Stimulated activated CD8-positive, alpha-beta memory T cell treated with anti-CD3 and anti-CD28 coated beads, Interleukin-7, amount 100 ng/mL, for 48 hours (primary cell): ENCODE measurements at regions not wholly inside any gene's neighbourhood (a gene's known extent, or its start where the extent isn't known, plus 50 kb on each side); places are given as distances from the start of the nearest gene placed in this dataset.

Experiments used
- DNase-seq, 2 donors: peaks; one replicate each; pipeline ENCODE4 v3.0.0-alpha.2; 2020; ENCODE audit warnings: low read depth in 1 of 2; ENCODE audit errors: extremely low read depth in 1 of 2

DNA sequence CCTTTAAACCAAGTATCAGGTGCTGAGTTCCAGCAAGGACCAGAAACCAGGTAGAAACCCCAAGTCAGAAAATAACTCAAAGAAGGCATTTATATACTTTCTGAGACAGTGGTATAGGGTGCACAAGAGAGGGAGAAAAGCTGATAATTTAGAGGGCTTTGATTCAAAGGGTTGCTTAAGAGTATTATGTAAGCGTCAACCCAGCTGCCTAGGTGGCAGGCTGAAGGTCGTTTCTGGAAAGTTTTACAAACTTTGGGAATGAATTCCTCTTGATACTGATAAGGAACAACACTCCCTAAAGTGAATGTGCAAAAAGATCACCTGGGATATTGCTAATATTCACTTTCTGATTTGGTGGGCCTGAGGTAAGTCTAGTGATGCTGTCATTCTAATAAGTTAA, 800.7 kb downstream of the MAFB start:
- no peak for DNase-seq

DNA sequence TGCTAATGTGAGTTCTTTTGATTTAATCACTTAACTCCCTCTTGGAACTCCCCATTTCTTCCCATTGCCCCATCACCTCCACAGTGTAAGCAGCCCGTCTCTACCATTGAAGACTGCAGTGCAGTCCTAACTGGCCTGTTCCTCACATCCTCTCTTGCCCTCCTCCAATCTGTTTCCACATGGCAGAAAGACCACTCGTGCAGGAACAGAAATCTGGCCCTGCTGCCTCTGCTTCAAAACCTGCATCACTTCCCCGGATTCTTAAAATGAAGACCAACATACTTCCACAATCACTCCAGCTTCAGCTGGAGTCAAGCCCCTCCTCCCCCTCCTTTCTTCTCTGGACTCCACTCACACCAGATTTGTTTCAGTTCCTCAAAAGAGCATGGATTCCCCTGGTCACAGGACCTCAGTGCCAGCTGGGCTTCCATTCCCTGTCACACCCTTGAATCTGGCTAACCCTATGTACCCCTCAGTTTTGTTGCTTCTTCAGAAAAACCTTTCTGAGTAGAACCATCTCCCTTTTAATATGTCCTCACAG, 802.3 kb downstream of the MAFB start:
- DNase-seq, result no peak

DNA sequence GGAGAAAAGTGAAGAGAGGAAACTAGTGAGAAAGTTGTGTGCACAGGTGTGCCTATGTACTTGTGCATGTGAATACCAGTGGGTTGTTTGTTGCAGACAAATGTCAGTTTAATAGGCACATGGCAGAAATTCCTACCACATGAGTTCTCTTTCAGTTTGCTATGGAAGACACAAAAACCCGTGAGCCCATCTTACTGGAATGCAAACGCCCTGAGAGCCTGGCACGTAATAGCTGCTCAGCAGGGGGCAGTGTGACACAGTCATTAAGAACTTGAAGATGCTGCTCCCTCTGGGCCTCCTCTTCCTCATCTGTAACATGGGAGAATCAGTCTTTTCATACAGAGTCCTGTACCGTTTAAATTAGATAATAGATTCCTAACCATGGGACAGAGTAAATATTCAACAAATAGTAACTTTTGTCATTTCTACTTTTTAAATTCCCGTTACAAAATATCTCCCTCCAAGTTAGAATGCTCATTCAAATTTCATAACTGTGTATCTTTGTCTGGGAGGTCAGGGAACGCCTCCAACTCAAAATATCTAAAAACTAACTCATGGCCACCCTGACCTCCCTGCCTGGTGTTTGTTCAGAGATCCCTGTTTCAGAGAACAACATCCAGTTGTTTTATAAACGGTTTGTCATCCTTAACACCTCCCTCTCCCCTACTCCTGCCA, 802.9 kb downstream of the MAFB start:
- no peak for DNase-seq

DNA sequence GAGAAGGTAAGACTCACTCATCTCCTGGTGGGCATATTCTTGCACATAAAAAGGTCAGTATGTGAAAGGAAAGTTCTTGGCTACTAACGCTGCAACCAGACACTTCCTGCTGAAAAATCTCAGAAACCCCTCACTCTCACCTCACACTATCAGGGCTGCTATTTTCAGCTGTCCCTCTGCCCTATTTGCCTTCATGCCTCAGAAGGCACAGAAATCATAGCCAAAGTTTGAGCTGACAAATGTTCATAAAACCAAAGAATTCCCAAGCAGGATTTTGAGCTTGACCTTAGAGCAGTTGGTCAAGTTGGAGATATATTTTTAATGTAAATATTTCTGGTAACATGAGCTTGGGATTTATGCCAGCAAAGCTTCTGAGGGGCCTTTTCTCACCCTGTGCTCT, 806.2 kb downstream of the MAFB start:
- no peak for DNase-seq

DNA sequence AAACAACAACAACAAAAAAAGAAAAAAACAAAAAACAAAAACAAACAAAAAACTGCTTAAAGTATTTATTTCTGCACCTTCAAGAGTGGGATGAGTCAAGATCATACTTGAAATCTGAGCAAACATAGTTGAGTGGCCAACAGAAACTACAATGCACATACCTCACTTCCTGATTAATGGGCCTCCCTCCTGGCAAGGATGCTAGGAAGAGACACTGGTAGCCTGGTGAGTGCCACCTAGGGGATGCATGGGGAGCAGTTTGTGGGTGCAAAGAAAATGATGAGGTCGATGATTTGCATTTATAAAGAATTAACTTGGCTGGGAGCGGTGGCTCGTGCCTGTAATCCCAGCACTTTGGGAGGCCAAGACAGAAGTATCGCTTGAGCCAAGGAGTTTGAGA, 808.1 kb downstream of the MAFB start:
- no peak for DNase-seq

DNA sequence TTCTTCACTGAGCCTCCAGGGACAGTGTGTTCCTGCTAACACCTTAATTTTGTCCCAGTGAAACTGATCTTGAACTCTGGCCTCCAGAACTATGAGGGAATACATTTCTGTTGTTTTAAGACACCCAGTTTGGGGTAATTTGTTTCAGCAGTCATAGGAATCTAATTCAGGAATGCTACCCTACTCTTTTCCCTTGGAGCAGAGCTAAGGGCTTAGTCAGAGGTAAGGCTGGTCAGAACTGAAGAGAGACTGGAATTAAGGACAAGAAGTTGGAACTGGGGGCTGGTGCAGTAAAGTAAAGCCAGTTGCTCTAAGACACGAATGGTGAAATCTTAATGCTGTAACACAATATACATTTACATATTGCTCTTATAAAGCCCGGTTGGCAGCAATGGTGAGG, 809.7 kb downstream of the MAFB start:
- DNase-seq, result no peak

DNA sequence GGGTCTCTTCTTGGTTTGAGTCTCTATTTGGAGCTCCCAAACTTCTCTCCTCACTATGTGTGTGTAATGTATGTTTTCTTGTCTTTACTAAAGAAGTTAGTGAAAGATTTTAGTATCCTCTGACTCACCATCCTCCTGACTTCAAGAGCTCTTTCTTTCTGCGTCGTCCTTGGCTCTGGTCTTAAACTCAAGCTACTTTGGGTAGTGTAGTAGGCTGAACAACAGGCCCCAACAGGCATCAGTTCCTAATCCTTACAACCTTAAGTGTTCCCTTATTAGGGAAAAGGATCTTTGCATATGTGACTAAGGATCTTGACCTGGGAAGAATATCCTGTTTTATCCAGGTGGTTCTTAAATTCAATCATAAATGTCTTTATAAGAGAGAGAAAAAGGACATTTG, 810.2 kb downstream of the MAFB start:
- no peak for DNase-seq

DNA sequence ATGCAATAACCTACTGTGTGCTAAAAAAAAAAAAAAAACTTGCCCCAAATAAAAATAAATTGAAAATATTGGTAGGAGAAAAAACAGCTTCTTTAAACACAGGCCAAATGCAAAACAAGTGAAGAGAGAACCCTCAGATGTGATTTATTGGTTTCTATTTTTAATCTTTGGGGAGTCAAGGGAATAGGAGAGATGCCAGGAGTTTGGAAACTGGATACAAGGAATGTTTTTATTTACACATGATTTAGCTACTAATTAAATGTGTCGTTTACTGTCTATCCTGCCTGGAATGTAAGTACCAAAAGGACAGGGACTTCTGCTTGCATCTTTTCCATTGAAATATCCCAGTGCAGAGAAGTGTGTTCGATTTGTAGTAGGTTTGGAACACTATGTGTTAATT, 810.7 kb downstream of the MAFB start:
- no peak for DNase-seq

DNA sequence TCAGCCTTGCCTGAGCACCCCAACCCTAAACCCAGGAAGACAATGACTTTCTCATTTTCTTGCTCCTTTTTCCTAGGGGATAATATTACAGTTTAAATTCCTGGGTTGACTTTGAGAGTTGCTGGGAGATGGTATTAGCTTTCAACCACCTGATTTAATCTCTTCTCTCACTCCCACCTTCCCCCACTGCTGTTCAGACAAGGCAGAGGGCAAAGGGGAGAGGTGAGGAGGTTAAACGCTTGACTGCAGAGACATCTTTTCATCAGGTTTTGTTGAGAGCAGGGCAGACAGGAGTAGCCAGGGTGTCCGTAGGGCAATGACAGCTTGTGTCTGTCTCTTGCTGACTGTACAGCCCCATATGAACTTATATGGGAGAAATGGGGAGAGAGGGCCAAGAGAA, 811.2 kb downstream of the MAFB start:
- DNase-seq, result no peak

DNA sequence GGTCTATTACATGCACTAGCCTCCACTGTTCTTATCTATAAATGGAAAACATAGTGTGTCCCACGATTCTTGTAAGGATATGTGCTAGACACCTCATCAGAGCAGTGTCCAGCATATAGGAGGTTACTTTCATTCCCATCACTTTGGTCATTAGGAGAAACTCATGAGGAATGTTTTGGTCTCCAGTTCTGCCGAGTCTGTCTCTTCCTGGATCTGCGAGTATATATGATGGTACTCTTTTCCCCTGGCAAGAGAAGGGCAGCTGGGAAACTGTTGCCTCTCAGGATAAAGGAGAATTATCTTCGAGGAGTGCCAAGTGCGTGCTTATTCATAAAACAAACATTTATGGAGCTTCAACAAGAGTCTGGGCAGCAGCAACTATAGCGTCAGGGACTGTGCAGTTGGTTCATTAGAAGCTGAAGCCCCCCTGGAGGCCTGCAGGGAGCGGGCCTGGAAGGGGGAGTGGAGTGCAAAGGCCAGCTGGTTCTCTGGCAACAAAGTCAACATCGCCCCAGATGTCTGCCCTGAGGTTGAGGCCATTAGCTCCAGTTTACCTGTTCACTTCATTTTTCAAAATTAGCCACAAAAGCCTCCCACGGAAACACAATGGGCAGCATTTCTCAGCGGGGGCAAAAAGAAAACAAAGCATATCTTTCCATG, 811.9 kb downstream of the MAFB start:
- no peak for DNase-seq

DNA sequence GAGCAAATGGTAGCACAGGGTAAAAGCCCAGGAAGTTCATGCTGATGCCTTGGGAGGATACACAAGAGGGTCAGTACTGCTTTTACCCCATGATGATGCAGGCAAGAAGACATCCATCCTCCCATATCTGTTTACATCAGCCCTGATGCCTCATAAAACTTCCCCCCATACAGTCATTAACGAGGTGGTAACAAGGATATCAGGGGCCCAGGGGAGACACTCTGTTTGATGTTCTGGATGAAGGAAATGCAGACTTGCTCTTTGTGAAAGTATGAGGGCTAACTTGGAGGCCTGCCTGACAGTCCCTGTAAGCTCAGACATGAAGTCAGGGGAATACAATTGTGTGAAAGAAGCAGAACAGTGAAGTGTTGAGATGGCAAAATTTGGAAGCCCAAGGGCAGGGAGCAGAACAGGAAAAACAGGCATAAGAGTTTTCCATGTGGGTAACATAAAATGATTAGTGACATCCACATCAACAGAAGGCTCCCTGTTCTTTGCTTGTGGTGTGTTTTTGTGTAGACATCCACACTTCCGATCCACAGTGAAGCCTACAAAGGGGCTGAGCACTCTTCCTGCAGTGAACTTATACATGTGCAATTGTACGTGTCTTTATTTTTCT, 813.4 kb downstream of the MAFB start:
- no peak for DNase-seq

DNA sequence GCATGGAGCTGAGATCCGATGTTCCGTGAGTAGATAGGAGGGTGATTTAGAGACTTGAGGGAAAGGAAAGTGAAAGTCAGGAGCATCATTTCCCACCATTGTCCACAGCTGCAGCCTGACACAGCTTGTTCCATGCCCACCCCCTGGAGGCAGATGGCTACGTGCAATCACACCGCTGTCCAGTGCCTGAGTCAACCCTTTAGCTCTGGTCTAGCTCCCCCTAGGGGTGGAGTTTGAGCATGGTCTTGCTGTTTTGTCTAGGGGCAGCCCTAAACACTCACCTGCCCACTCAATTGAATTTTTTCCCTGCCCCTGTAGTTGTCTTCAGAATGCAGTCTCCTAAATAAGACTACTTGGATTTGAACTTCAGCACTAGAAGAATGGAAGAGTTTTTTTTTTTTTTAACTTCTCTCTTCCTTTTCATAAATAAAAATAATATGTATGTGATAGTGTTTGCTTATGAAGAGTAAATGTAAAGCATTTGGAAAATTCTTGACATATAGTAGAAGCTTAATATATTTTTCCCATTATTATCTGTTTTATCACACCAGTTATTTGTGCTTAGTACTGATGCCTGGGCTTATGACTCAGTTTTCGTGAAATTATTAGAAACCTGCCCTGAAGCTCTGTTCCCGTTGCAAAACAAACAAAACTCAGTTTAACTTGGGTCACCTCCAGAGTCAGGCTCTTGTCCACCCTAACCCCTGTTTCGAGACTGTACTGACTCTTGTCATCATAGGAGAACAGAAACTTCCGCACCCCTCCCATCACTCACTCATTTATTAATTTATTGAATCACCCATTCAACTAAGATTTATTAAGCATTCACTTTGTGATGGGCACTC, 814.8 kb downstream of the MAFB start:
- peak; percentile 11 to 27 for DNase-seq

DNA sequence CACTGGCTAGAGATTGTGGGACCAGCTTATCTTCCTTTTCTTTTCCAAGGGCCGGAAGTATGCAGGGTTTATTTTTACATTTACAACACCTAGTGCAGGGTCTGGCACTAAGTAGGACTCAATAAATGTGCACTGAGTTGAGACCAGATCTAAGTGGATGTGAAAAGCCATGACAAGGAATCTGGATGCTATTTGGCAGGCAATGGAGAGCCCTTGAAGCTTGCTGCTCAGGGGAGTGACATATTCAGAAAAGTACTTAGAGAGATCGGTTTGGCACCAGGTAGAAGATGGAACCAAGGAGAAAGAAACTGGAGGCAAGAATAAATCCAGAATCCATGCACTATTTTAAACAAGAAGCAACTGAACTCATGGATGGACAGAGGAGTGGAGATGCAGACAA, 815.8 kb downstream of the MAFB start:
- no peak for DNase-seq

DNA sequence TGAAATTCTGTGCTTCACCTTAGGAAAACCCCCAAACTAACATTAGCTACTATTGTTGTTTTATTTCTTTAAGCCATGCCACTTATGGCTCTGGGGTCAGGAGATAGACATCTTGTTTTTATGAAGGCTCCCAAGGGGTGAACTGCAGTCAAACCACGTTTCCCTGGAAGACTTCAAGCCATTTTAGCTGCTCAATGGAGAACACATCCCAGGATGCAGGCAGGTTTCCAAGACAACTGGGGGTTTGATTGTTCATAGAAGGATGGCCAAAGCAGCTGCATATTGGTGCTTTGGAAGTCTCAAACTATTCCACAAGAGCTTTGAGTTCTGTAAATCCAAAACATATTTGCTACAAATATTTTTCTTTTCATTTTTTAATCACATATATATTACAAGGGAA, 818.0 kb downstream of the MAFB start:
- no peak for DNase-seq

DNA sequence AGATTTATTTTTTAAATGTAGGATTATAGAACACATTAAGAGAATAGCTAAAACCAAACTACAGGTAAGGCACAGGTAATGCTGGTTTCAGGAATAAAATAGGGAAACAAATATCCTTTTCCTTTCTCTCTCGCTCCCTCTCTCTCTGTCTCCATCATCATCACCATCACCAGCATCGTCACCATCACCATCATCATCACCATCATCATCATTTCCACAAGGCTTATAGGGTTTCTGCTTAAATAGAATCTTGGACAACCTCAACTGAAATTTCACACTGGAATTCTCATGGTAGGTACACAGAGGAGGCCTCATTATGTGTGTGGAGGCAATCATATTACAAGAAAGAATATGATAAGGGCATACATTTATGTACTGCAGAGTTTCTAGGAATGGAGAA, 823.6 kb downstream of the MAFB start:
- no peak for DNase-seq

DNA sequence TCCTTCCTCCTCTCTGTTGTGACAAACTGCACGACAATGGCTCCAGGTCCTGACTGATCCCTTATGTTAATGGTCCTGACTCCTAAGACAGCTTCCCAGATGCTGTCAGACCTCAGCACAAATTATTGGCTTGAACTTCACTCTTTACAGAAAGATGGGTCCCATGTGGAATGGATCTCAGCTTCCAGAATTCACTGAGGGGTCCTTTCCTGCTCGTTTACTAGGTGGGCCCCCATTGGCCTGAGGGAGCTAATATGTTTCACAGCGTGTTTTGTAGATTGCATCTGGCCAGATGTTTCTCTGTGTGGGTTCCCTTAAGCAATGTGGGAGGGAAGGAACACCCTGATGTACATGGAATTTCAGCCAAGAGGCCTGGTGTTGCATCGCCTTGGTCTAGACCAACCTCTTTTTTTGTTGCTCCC, 826.6 kb downstream of the MAFB start:
- no peak for DNase-seq

DNA sequence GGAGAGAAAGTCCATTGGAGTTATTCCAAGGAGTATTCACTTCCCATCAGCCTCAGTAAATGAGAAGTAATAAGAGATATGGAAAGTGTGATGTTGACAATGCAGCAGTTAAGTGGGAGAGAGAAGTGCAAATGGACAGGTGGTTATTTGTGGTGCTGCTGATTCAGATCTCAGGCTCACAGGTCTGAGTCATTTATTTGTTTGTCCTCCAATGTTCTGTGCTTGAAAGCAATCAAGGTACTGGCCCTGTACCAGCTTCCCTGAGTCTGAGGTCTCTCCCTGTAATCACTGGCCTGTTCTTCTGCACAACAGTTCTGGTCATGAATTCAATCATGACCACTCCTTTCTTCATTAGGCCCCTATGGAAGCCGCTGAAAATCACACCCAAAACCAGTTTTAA, 827.7 kb downstream of the MAFB start:
- DNase-seq, result no peak

DNA sequence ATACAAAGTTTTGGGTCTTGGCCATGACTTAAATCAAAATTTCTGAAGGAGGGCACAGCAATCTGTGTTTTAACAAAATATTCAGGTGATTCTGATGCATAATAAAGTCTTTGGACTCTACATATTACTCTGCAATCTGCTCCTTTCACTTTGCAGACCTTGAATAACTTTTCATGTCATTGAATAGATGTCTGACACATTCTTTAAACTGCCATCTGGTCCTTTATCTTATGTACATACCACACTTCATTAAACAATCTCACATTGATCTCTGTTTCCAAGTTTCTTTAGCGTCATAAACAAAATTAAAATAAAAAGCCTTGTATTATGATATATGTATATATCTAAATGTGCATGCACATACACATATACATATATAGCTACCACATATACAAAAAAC, 831.2 kb downstream of the MAFB start:
- no peak for DNase-seq

DNA sequence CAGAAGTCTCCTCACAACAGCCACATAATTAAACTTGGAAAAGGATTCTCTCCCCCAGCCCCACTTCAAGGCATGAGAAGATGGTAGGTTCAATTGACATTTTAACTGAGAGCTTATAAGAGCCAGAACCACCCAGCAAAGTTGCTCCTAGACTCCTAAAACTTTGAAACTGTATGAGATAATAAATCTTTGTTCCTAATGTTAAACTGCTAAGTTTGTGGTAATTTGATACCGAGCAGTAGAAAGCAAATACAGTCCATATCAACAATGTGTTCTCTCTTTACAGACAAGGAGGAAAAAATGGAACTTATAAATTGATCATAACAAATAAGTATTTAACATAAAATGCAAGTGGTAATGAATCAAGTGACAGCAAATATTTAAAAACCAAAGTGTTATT, 831.8 kb downstream of the MAFB start:
- no peak for DNase-seq

DNA sequence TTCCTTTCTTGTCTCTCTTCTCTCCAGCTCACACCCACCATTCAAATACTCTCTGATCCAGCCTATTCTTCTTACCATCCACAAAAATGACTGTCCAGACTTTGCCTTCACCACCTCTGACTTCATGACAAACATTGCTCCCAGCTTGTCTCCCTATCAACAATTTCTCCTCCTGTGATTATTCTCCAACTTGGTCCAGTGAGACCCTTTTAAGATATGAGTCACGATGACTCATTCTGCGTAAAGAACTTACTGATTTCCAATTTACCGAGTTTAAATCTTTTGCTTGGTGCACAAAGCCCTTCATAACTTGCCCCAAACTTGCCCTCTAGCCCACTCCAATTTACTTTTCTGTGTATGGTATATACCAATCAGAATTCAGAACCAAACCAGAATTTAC, 833.2 kb downstream of the MAFB start:
- DNase-seq, result no peak

DNA sequence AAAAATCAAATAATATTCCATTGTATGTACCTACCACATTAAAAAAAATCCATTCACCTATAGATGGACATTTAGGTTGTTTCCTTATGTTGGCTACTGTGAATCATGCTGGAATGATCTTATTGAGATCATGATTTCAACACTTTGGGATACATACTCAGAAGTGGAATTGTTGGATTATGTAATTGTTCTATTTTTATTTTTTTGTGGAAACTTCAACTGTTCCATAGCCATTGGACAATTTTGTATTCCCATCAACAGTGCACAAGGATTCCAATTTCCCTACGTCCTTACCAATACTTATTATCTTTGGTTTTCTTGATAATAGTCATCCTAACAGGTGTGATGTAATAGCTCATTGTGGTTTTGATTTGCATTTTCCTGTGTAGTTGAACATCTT, 834.0 kb downstream of the MAFB start:
- no peak for DNase-seq
